Activated naive CD4-positive, alpha-beta T cell treated with anti-CD3 and anti-CD28 coated beads, Interleukin-2, amount 10 ng/mL, durations not matched to agents 7 days and 5 days (primary cell): ENCODE measurements at regions not wholly inside any gene's neighbourhood (a gene's known extent, or its start where the extent isn't known, plus 50 kb on each side); places are given as distances from the start of the nearest gene placed in this dataset.
"Not testable (repeated sequence)": the region's sequence is repeated elsewhere in the genome, so short reads cannot be mapped to it uniquely, and the experiment has no call there.

ENCODE experiments used
- CTCF ChIA-PET: fragments of 350-600 bp; sonication (Branson Sonifier 250); formaldehyde crosslinking; loops from one replicate; lab custom pipeline; 2021; ENCODE audit warnings: antibody characterized with exemption; lab: Charles Lee
- DNase-seq: peaks from one replicate; pipeline ENCODE4 v3.0.0-alpha.2; 2020
- H3K27ac Mint-ChIP-seq: one replicate; pipeline ENCODE4 v1.8.0; 2021; ENCODE audit warnings: mild to moderate bottlenecking, moderate library complexity, mixed read lengths
- H3K27me3 Mint-ChIP-seq: one replicate; pipeline ENCODE4 v1.8.0; 2021; ENCODE audit warnings: mild to moderate bottlenecking, mixed read lengths
- H3K36me3 Mint-ChIP-seq: one replicate; pipeline ENCODE4 v1.8.0; 2021; ENCODE audit warnings: mixed read lengths
- H3K4me1 Mint-ChIP-seq: one replicate; pipeline ENCODE4 v1.8.0; 2021; ENCODE audit warnings: mixed read lengths
- H3K4me3 Mint-ChIP-seq: one replicate; pipeline ENCODE4 v1.8.0; 2021; ENCODE audit warnings: mild to moderate bottlenecking, moderate library complexity, mixed read lengths
- H3K9me3 Mint-ChIP-seq: one replicate; pipeline ENCODE4 v1.8.0; 2021; ENCODE audit warnings: mixed read lengths

- CTCF ChIA-PET, result no interaction called here
- Mint-ChIP-seq H3K9me3 (no peaks in the 10 kb centered on the region), H3K4me1 (no peaks in the 10 kb centered on the region)
Measured at GRCh38 chr10:28875549-28876081, 198.3 kb downstream of the BAMBI start.

GRCh38 chr10:28878236-28878970, 201.1 kb downstream of the BAMBI start:
- CTCF ChIA-PET, result no interaction called here
- Mint-ChIP-seq H3K9me3 (no peaks in the 10 kb centered on the region), H3K27me3 (peaks cover 4% of the 10 kb centered on the region), H3K4me3 (no peak overlapping the region), H3K4me1 (no peaks in the 10 kb centered on the region), H3K36me3 (no peaks in the 10 kb centered on the region), H3K27ac (no peak overlapping the region)
- DNase-seq, result no peak

More at GRCh38 chr10:28875549-28876081, 198.3 kb downstream of the BAMBI start:
- no peak for DNase-seq
- Mint-ChIP-seq H3K36me3 (no peaks in the 10 kb centered on the region), H3K27ac (no peak overlapping the region), H3K27me3 (peaks cover 4% of the 10 kb centered on the region), H3K4me3 (no peak overlapping the region)

GRCh38 chr10:28879246-28879645, 201.9 kb downstream of the BAMBI start:
- H3K27ac Mint-ChIP-seq, result no peak overlapping the region
- CTCF ChIA-PET, result no interaction called here
- H3K4me1 Mint-ChIP-seq, result no peaks in the 10 kb centered on the region
- H3K9me3 Mint-ChIP-seq, result no peaks in the 10 kb centered on the region
- peaks cover 4% of the 10 kb centered on the region for H3K27me3 Mint-ChIP-seq
- H3K36me3 Mint-ChIP-seq, result no peaks in the 10 kb centered on the region
- H3K4me3 Mint-ChIP-seq, result no peak overlapping the region
- DNase-seq, result no peak

DNA sequence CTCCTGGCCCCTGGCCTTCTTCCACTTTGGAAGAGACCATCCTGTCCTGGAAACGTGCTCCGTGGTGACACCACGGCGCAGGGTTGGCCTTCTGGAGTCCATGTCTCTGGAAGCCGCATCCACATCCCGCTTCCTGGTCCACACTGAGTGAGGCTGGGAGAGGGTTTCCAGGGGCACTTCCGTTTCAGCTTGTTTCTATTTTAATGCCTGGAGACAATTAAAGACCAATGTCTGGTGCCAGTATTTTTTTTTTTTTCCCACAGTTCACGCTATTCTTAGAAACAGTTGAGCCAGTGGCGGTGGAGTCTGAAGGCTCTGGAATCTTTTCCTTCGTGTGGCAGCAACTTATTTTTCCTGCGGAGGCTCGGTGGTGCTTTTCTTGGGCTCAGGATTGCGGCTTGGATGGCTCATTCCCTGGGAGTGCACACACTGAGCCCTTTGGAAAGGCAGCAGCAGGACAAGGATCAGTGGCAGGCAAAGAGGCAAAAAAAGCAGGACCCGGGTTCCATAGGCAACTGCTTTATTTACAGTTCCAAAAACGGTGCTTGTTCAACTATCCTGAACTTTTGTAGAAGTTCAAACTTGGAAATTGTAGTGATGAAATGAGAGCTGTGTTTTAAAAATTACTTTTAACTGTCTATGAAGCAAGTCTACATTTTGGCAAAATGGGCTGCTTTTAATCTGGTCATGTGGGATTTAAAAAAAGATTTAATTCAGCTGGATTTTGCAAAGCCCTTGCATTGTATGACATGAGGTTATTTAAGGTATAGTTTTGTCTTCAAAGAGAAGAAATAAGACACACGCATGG, 202.8 kb downstream of the BAMBI start:
- no peaks in the 10 kb centered on the region for H3K9me3 Mint-ChIP-seq
- no peaks in the 10 kb centered on the region for H3K4me1 Mint-ChIP-seq
- no peak overlapping the region for H3K27ac Mint-ChIP-seq
- no peak overlapping the region for H3K4me3 Mint-ChIP-seq
- H3K36me3 Mint-ChIP-seq, result no peaks in the 10 kb centered on the region
- CTCF ChIA-PET, result no interaction called here
- DNase-seq, result no peak
- H3K27me3 Mint-ChIP-seq, result peaks cover 4% of the 10 kb centered on the region

GRCh38 chr10:28880683-28880950, 203.3 kb downstream of the BAMBI start:
- no peak overlapping the region for H3K27ac Mint-ChIP-seq
- no peak for DNase-seq
- no peaks in the 10 kb centered on the region for H3K9me3 Mint-ChIP-seq
- CTCF ChIA-PET, result no interaction called here
- H3K4me1 Mint-ChIP-seq, result no peaks in the 10 kb centered on the region
- no peak overlapping the region for H3K4me3 Mint-ChIP-seq
- H3K27me3 Mint-ChIP-seq, result peaks cover 4% of the 10 kb centered on the region
- no peaks in the 10 kb centered on the region for H3K36me3 Mint-ChIP-seq

- CTCF ChIA-PET, result interaction anchor here (0.6 kb wide), 1 partner anchor 1209 kb away, joined by 4 read pairs; no protein-coding TSS in a partner anchor
- no peaks in the 10 kb centered on the region for H3K4me1 Mint-ChIP-seq
Measured at GRCh38 chr10:28881171-28881882, 204.0 kb downstream of the BAMBI start.

GRCh38 chr10:28883741-28884423, 206.6 kb downstream of the BAMBI start:
- no peak overlapping the region for H3K27ac Mint-ChIP-seq
- no peak for DNase-seq
- CTCF ChIA-PET, result no interaction called here
- H3K9me3 Mint-ChIP-seq, result no peaks in the 10 kb centered on the region
- no peak overlapping the region for H3K4me3 Mint-ChIP-seq
- no peaks in the 10 kb centered on the region for H3K4me1 Mint-ChIP-seq
- no peaks in the 10 kb centered on the region for H3K36me3 Mint-ChIP-seq
- H3K27me3 Mint-ChIP-seq, result peaks cover 4% of the 10 kb centered on the region

More at GRCh38 chr10:28881171-28881882, 204.0 kb downstream of the BAMBI start:
- DNase-seq, result no peak
- Mint-ChIP-seq H3K9me3 (no peaks in the 10 kb centered on the region), H3K36me3 (no peaks in the 10 kb centered on the region), H3K27me3 (peaks cover 4% of the 10 kb centered on the region), H3K27ac (no peak overlapping the region), H3K4me3 (no peak overlapping the region)

DNA sequence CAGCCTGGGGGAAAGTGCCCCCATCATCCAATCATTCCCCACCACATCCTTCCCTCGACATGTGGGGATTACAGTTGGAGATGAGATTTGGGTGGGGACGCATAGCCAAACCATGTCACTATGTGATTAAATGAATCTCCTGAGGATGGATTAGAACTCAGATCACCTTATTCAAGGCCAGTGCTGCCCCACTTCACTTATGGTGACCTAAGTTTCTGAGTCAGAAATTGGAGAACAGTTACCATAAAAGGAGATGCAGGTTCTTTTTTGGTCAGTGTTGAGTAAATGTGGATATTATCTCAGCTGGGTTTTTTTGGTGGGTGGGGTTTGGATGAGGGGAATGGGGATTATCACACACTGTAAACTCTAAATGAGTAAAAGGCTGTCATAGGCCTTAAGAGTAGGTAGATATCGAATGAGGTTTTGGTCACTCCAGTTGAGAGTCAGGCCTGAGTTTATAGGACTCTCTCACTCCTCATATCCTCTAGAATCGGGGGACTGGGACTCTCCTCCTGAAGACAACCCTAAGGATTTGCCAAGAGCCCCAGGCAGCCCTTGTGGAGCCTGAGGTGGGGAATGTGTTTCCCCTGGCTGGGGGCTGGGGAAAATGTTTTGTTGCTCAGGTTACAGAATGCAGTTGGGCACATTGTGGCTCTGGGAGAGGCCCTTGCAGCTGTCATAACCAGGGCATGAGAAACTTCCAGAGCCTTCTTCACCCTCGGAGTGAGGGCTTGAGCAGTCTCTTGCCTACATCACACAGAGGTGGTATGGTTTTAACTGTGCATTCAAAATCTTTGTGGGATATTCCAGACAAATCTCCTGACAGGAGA, 213.0 kb downstream of the BAMBI start:
- Mint-ChIP-seq H3K9me3 (no peaks in the 10 kb centered on the region), H3K4me3 (no peak overlapping the region), H3K4me1 (no peaks in the 10 kb centered on the region), H3K27me3 (no peaks in the 10 kb centered on the region), H3K36me3 (no peaks in the 10 kb centered on the region), H3K27ac (no peak overlapping the region)
- no peak for DNase-seq
- CTCF ChIA-PET, result no interaction called here

DNA sequence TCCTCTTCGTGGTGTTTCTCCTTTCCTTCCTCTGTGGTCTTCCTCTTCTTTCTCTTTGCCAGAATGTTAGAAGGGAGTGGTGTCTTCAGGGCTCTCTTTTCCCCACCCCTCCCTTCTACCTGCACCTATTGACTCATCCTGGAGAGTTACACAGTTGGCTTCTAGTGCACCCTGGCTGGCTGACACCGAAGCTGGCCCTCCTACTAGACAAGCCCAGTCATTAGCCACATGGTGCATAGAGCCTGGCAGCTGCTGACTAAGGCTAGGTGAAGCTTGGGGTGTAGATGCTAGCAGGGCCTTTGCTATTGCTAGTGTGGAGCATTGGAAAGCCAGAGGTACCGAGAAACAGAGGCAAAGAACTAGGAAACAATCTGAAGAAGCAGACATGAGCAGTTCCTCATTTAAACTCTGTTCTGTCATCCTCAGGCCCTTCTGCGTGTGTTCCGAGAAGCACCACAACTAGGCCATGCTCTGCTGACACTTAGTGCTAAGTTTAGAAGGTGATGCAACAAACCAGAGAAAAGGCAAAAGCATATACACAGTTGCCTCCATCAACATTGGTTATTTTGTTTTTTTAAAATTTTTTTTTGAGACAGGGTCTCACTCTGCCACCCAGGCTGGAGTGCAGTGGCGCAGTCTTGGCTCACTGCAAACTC, 213.9 kb downstream of the BAMBI start:
- Mint-ChIP-seq H3K9me3 (no peaks in the 10 kb centered on the region), H3K4me3 (no peak overlapping the region), H3K27me3 (no peaks in the 10 kb centered on the region), H3K4me1 (no peaks in the 10 kb centered on the region), H3K27ac (no peak overlapping the region), H3K36me3 (no peaks in the 10 kb centered on the region)
- DNase-seq, result no peak
- CTCF ChIA-PET, result no interaction called here

DNA sequence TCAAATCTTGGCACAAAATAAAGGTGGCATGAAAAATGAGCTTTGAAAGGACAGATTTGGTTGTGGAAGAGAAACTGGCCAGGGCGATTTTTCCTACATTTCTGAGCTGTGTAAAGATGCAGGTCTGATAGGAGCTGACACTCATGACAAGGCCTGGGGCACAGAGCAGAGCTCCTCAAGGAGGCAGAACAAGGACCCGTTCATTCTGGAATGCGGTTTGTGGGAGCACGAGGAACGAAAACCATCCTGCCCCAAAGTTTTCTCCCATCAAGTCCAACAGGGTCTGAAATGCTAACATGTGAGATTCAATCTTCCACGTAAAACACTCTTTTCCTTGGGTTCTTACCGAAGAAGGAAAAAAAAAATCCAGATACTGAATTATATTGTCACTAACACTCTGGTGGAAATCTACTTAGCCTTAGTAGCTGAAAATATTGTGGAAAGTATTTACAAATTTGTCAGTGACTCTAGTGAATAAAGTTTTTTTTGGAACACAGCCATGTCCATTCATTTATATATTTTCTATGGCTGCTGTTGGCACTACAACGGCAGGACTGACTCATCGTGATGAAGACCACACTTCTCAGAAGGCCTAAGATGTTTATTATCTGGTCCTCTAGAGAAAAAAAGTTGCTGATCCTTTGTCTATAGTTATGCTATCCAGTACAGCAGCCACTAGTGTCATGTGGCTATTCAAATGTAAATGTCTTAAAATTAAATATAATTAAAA, 215.7 kb downstream of the BAMBI start:
- CTCF ChIA-PET, result no interaction called here
- no peaks in the 10 kb centered on the region for H3K36me3 Mint-ChIP-seq
- H3K4me1 Mint-ChIP-seq, result no peaks in the 10 kb centered on the region
- no peak overlapping the region for H3K27ac Mint-ChIP-seq
- no peaks in the 10 kb centered on the region for H3K9me3 Mint-ChIP-seq
- H3K27me3 Mint-ChIP-seq, result no peaks in the 10 kb centered on the region
- H3K4me3 Mint-ChIP-seq, result no peak overlapping the region
- no peak for DNase-seq

GRCh38 chr10:28894146-28894545, 216.8 kb downstream of the BAMBI start:
- H3K27ac Mint-ChIP-seq, result no peak overlapping the region
- no peaks in the 10 kb centered on the region for H3K36me3 Mint-ChIP-seq
- no peaks in the 10 kb centered on the region for H3K27me3 Mint-ChIP-seq
- no peaks in the 10 kb centered on the region for H3K4me1 Mint-ChIP-seq
- H3K9me3 Mint-ChIP-seq, result no peaks in the 10 kb centered on the region
- CTCF ChIA-PET, result no interaction called here
- H3K4me3 Mint-ChIP-seq, result no peak overlapping the region
- DNase-seq, result no peak

- H3K36me3 Mint-ChIP-seq, H3K27ac Mint-ChIP-seq, H3K4me3 Mint-ChIP-seq, H3K4me1 Mint-ChIP-seq, DNase-seq, H3K9me3 Mint-ChIP-seq, H3K27me3 Mint-ChIP-seq, CTCF ChIA-PET: not testable (repeated sequence)
Measured at GRCh38 chr10:28895671-28896070, 218.3 kb downstream of the BAMBI start.
